CD4-positive, alpha-beta T cell treated with Interleukin-17A for 4 hours (primary cell): ENCODE measurements at regions not wholly inside any gene's neighbourhood (a gene's known extent, or its start where the extent isn't known, plus 50 kb on each side); places are given as distances from the start of the nearest gene placed in this dataset.

Experiments used
- DNase-seq: peaks from one replicate; pipeline ENCODE4 v3.0.0-alpha.2; 2020; ENCODE audit warnings: mixed read lengths

DNA sequence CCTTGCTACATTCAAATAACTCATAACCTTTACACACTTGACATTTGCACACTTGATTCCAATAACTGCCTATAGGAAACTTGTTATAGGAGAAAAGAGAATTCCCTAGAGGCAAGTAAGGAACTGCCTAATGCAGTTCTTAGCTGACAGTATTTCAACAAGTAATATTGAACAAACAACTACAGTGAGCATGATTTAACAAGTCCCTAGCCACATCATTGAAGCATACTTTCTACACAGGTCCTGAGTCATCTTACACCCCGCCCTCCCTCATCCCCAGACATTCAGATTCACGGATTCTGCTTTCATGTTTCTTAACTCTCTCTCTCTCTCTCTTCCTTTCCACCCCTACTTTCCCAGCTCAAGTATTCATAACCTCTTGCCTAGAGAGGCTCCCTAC lies 153.5 kb downstream of the LSM5 start:
- no peak for DNase-seq

DNA sequence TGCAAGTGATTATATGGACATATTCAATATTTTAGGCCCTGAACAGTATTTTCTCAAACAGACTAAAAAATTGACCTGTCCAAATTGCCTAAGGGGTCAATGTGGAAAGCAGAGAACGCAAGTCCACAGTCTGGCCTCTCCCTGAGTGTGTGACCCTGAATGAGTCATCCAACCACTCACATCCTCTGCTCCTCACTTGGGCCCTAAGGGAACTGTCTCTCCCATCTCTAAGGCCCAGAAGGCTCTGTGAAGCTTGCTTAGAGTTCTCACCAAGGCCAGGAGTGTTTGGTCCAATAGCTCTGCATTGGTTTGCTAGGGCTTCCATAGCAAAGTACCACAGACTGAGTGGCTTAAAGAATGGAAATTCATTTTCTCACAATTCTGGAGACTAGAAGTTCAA lies 155.1 kb downstream of the LSM5 start:
- DNase-seq: no peak

- no peak for DNase-seq
Observed at GRCh38 chr7:32330602-32331001, 159.6 kb downstream of the LSM5 start.

DNA sequence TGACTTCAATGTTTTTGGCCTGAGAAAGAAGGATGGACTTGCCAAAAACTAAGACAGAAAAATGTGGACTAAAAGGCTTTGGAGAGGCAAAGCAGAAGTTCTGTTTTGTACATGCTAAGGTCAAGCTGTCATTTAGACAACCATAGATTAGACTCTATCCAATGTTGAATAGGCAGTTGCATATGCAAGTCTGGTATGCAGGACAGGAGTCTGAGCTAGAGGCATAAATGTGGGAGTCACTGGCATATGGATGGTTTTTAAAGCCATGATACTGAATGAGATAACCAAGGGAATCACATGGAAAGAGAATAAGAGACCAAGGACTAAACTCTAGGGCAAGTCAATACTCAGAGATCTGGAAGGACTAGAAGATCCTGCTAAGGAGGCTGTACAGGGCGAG lies 164.1 kb downstream of the LSM5 start:
- DNase-seq: no peak

- no peak for DNase-seq
Observed at GRCh38 chr7:32323712-32324111, 166.5 kb downstream of the LSM5 start.

GRCh38 chr7:32319012-32319382 lies 171.2 kb downstream of the LSM5 start:
- DNase-seq: no peak

DNA sequence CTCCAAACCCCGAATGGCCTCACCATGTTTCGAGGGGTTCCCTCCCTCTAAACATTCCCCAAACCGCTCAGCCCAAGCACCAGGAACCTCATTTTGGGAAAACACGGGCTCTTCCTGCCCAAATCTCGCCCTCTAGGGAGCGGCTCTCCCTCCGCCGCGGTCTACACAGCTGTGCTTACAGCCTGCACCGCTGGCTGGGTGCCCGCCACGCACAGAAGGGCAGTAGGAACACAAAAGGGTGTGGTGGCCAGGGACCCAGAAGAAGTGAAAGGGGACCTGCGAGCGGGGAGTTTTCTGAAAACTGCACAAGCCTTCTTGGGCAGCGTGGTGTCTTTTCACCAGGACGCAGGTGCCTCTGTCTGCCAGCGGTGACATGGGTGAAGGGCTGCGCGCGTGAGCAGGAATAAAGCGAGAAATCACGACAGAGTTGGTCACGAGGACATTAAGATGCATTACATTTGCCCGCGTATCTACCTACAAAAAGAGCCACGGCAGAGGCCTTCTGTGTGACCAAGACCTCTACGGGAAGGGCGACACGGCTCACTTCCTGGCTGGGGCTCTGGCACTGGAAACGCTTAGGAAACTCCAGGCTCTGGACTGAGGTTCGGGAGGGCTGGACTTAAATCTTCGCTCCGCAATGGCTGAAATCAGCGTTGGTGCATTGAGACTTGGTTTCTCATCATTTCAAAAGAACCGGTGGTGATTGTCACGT lies 171.7 kb downstream of the LSM5 start:
- DNase-seq: no peak

GRCh38 chr7:32316839-32317238 lies 173.3 kb downstream of the LSM5 start:
- DNase-seq: no peak

DNA sequence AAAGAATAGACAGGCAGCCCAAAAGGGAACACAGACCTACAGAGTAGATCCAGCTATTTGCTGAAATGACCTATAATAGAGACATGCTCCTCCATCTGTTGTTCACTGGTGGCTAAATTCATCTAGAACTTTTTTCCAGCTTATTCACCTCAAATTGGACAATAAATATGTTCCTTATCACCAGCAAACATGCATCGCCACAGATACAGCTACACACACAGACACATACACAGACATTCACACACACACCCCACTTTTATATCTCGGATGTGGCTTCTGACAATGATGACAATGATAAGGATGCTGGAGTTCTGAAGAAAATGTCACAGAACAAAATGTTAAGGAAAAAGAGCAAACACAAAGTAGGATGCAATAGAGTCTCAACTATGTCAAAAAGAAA lies 175.4 kb downstream of the LSM5 start:
- DNase-seq: no peak

GRCh38 chr7:32301427-32301826 lies 188.8 kb downstream of the LSM5 start:
- no peak for DNase-seq

- DNase-seq: no peak
Observed at GRCh38 chr7:32299133-32299702, 191.0 kb downstream of the LSM5 start.

GRCh38 chr7:32298408-32299132 lies 191.6 kb downstream of the LSM5 start:
- DNase-seq: no peak

DNA sequence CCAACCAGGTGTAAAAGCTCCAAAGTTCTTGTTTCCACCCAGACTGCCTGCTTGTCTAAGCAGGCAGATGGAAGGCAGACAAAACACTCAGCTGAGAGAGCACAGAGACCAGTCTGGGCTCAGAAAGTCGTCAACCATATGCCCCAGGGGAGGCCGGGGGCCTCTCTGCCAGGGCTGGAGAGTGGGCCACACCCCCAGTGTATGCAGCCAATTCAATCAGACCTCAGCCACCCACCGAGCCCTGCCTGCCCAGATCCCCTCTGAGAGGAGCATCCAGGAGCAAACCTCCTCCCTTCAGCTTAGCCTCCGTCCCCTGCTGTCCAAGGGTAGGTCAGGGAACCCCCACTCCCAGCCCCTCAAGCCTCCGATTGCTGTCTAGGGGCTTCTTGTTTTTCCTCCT lies 196.3 kb downstream of the LSM5 start:
- no peak for DNase-seq

DNA sequence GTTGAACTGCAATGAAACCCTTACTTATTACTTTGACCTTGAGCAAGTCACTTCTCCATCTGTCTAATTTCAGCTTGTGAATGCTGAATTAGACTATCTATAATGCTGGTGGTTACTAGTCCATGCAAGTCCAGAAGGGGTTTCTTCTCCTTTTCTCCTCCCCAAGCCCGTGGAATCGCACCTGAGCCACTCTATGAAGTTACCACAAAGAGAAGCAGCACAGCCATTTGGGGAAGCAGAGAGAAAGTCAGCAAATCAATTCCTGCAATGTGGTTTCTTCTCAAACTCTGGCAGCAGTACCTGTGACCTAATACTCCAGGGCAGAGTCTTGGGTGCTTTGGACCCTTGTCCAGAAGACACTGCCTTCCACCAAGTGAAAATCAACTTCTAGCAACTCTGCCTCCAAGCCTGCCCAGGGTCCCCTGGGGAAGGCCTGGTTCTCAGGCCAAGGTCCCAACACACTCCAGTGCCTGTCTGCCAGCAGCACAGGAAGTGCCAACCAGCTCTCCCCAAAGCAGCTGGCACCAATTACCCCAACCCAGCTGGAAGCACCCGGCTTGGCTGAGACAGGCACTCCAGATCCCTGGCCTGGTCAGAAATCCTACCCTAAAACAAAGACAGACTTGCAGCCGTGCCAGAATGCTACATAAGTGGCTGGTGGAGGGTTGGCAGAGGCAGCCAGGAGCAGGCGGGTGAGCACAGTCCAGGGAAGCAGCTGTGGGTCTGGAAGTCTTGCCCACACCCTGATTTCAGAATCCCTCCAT lies 200.3 kb downstream of the LSM5 start:
- DNase-seq: no peak

DNA sequence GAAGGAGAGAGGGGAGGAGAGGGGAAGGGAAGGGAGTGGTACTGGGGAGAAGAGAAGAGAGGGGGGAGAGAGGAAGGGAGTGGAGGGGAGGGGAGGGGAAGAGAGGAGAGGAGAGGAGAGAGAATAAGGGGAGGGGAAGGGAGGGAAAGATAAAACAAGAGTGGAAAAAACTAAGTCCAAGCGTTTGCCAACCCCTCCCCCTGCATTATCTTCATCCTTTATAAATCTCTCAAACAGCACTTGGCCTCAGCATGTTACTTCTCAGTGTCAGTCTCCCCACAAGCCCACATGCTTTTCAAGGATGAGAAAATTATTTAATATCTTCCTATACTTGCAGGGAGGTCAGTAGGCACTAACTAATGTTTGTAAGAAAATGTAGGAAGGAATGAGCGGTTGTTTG lies 204.5 kb downstream of the LSM5 start:
- no peak for DNase-seq

GRCh38 chr7:32283546-32283945 lies 206.6 kb downstream of the LSM5 start:
- DNase-seq: no peak

- DNase-seq: no peak
Observed at GRCh38 chr7:32279500-32279899, 209.3 kb upstream of the PDE1C start.

- no peak for DNase-seq
Observed at GRCh38 chr7:32275216-32276009, 205.2 kb upstream of the PDE1C start.

DNA sequence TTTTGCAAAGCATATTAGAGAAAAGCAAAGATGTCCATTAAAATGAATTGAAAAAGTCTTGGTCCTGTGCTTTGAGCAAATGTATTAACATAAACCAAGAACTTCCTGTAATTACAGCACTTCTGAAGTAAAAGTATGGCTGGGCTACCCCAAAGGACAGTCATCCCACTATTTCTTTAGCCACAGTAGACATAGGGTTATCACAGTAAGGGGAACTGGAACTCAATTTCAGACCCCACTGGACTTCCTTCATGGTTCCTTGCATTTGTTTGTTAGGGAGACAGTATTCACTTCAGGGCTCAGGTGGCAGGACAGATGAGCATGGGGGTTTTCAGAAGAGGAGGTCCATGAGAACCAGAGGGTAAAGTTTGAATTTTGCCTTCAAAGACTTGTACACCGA lies 203.1 kb upstream of the PDE1C start:
- no peak for DNase-seq

DNA sequence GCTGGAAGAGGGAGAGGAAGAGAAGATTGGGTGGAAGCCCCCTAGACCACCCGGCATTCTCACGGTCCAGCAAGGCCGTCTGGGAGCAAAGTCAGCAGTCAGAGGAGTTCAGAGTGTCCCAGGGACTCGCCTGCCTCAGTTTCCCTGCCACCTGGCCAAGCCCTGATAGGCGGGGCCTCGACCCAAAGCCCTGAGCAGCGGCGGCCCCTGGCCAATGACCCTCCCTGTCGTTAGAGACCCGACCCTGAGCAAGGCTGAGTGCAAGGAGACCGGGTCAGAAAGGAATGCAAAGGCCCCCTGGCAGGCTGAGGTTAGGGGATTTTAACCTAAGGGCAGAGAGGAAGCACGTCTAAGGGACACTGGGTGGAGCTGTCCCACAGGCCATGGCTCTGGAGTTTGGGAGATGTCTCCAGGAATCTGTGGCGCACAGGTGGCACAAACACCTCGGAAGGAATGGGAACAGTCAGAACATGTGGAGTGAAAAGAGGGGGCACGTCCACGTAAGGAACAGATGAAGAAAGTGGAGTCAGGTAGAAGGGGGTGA lies 196.8 kb upstream of the PDE1C start:
- no peak for DNase-seq

- no peak for DNase-seq
Observed at GRCh38 chr7:32264702-32265284, 194.6 kb upstream of the PDE1C start.

DNA sequence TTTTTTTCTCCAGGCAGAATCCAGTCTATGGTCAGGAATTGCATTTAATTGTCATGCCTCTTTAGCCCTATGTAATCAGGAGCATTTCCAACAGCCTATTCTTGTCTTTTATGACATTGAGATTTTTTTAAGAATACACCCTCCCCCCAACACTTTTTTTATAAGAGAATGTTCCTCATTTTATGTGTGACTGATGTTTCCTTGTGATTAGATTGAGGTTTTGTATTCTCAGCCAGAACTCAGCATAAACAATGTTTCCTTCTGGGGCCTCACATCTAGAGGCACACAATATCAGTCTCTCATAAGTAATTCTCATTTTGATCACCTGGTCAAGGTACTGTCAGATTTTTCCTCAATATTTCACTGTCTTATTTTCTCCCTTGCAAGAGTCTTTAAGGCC lies 193.4 kb upstream of the PDE1C start:
- no peak for DNase-seq
